GM18505 (cell line): ENCODE measurements at regions not wholly inside any gene's neighbourhood (a gene's known extent, or its start where the extent isn't known, plus 50 kb on each side); places are given as distances from the start of the nearest gene placed in this dataset.

Experiments
- ATAC-seq: cut with Tn5 transposase; IDR thresholded peaks from one replicate; pipeline ENCODE4 v1.9.1; 2021; ENCODE audit not compliant: unreplicated experiment
- POLR2A ChIP-seq: IDR thresholded peaks from 4 replicates; pipeline ENCODE4 v1.6.1; 2011; ENCODE audit warnings: borderline replicate concordance; ENCODE audit not compliant: insufficient read depth, insufficient read length; ENCODE audit errors: extremely low read depth

- TF ChIP-seq POLR2A = no peak
- no peak for ATAC-seq
These were observed 658.5 kb upstream of the ADGRL2 start for GRCh38 chr1:81142099-81142826.

GRCh38 chr1:81135524-81135923 is 665.2 kb upstream of the ADGRL2 start:
- ATAC-seq = no peak
- TF ChIP-seq POLR2A = no peak

GRCh38 chr1:81129776-81130175 is 671.0 kb upstream of the ADGRL2 start:
- ATAC-seq = no peak
- TF ChIP-seq POLR2A = no peak

- TF ChIP-seq POLR2A = no peak
- ATAC-seq = no peak
These were observed 671.4 kb upstream of the ADGRL2 start for GRCh38 chr1:81129366-81129765.

- no peak for TF ChIP-seq POLR2A
- ATAC-seq = no peak
These were observed 672.7 kb upstream of the ADGRL2 start for GRCh38 chr1:81128079-81128478.

GRCh38 chr1:81126989-81127581 is 673.6 kb upstream of the ADGRL2 start:
- no peak for TF ChIP-seq POLR2A
- no peak for ATAC-seq

- no peak for TF ChIP-seq POLR2A
- no peak for ATAC-seq
These were observed 675.1 kb upstream of the ADGRL2 start for GRCh38 chr1:81125672-81126071.

- TF ChIP-seq POLR2A = no peak
- no peak for ATAC-seq
These were observed 679.4 kb upstream of the ADGRL2 start for GRCh38 chr1:81121306-81121705.

GRCh38 chr1:81119319-81119718 is 681.4 kb upstream of the ADGRL2 start:
- no peak for ATAC-seq

GRCh38 chr1:81118550-81118949 is 682.2 kb upstream of the ADGRL2 start:
- ATAC-seq = no peak
- TF ChIP-seq POLR2A = no peak

More at GRCh38 chr1:81119319-81119718, 681.4 kb upstream of the ADGRL2 start:
- TF ChIP-seq POLR2A = no peak

- TF ChIP-seq POLR2A = no peak
These were observed 685.3 kb upstream of the ADGRL2 start for GRCh38 chr1:81115422-81115821.

GRCh38 chr1:81114191-81114590 is 686.5 kb upstream of the ADGRL2 start:
- no peak for ATAC-seq
- no peak for TF ChIP-seq POLR2A

More at GRCh38 chr1:81115422-81115821, 685.3 kb upstream of the ADGRL2 start:
- no peak for ATAC-seq

- TF ChIP-seq POLR2A = no peak
- ATAC-seq = no peak
These were observed 687.0 kb upstream of the ADGRL2 start for GRCh38 chr1:81113688-81114087.

- no peak for ATAC-seq
- no peak for TF ChIP-seq POLR2A
These were observed 688.9 kb upstream of the ADGRL2 start for GRCh38 chr1:81111818-81112217.
